ENCODE measurements at regions not wholly inside any gene's neighbourhood (a gene's known extent, or its start where the extent isn't known, plus 50 kb on each side); places are given as distances from the start of the nearest gene placed in this dataset.

DNA sequence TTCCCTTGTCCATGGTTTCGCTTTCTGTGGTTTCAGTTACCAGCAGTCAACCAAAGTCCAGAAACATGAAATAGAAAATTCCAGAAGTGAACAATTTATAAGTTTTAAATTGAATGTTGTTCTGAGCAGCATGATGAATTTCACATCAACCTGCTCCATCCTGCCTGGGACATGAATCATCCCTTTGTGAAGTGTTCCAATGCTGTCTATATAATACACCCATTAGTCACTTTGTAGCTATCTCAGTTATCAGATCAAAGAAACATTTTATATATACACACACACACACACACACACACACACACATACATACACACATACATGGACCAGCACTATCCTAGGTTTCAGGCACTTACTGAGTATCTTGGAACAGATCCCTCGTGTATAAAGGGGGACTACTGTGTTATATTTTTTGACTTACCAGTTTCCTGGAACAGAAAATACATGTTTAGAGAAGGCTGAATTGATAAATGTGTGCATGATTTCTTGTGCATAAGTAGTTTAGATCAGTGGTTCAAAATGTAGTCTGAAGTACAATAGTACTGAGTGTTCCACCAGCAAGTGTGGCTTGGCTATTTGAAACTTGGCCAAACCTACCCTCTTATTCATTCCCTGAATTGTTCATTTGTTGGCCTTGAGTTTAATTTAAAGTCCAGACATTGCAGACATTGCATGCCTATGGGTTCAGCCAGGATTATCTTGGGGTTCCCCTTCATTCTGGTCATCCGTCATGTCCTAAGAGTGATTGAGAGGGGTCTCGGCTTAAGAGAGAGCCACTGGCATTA lies 510.0 kb downstream of the GADD45G start:
- Histone ChIP-seq H3K9me3 (replicated peaks; ENCODE audit: insufficient read depth, low read length) (no peaks in the 10 kb centered on the region), H3K4me3 (ENCODE audit: low read length) (no peak overlapping the region), H3K27me3 (replicated peaks; ENCODE audit: insufficient read depth, low read length) (no peaks in the 10 kb centered on the region), H3K4me1 (ENCODE audit: low read length) (no peaks in the 10 kb centered on the region), H3F3A (ENCODE audit: insufficient read depth, low read length) (no peaks in the 10 kb centered on the region), H2AFZ (ENCODE audit: low read length) (no peak overlapping the region), H3K36me3 (replicated peaks; ENCODE audit: insufficient read depth, low read length) (no peaks in the 10 kb centered on the region), H3K9ac (ENCODE audit: low read length) (no peak overlapping the region), H3K9me2 (replicated peaks; ENCODE audit: insufficient read depth, low read length) (no peaks in the 10 kb centered on the region), H3K27ac (ENCODE audit: low read length) (no peak overlapping the region), H4K20me1 (ENCODE audit: insufficient read depth, low read length) (no peaks in the 10 kb centered on the region), H3K4me2 (ENCODE audit: low read depth, low read length) (no peak overlapping the region), H3K79me2 (ENCODE audit: low read length) (no peaks in the 10 kb centered on the region)
- DNase-seq, result no peak
- TF ChIP-seq, protein P1, sequence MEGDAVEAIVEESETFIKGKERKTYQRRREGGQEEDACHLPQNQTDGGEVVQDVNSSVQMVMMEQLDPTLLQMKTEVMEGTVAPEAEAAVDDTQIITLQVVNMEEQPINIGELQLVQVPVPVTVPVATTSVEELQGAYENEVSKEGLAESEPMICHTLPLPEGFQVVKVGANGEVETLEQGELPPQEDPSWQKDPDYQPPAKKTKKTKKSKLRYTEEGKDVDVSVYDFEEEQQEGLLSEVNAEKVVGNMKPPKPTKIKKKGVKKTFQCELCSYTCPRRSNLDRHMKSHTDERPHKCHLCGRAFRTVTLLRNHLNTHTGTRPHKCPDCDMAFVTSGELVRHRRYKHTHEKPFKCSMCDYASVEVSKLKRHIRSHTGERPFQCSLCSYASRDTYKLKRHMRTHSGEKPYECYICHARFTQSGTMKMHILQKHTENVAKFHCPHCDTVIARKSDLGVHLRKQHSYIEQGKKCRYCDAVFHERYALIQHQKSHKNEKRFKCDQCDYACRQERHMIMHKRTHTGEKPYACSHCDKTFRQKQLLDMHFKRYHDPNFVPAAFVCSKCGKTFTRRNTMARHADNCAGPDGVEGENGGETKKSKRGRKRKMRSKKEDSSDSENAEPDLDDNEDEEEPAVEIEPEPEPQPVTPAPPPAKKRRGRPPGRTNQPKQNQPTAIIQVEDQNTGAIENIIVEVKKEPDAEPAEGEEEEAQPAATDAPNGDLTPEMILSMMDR (IDR thresholded peaks at IDR 0.05; ENCODE audit: low read length), result no peak
- TF ChIP-seq EZH2 (optimal IDR thresholded peaks at IDR 0.05; ENCODE audit: low read depth, low read length), result no peak
- no peak for TF ChIP-seq EZH2phosphoT487 (IDR thresholded peaks at IDR 0.05; ENCODE audit: low read length)

DNA sequence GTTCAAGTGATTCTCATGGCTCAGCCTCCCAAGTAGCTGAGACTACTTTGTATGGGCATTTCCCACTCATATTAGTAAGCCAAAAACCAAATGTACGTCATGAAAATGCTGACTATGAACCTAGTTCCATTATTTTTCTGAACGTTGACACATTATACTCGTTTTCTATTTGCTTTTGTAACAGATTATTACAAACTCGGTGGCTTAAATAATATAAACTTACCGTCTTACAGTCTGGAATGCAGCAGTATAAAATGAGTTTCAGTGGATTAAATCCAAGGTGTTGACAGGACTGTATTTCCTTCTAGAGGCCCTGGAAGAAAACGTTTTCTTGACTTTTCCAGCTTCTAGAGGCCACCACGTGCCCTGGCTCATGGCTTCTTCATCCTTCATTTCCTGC lies 517.0 kb downstream of the GADD45G start:
- Histone ChIP-seq H3K27ac (ENCODE audit: low read length) (no peak overlapping the region), H3K9me3 (replicated peaks; ENCODE audit: insufficient read depth, low read length) (no peaks in the 10 kb centered on the region), H3K9ac (ENCODE audit: low read length) (no peak overlapping the region), H3K9me2 (replicated peaks; ENCODE audit: insufficient read depth, low read length) (no peaks in the 10 kb centered on the region), H3K27me3 (replicated peaks; ENCODE audit: insufficient read depth, low read length) (no peaks in the 10 kb centered on the region), H3K4me2 (ENCODE audit: low read depth, low read length) (no peak overlapping the region), H4K20me1 (ENCODE audit: insufficient read depth, low read length) (no peaks in the 10 kb centered on the region), H3F3A (ENCODE audit: insufficient read depth, low read length) (no peaks in the 10 kb centered on the region), H3K36me3 (replicated peaks; ENCODE audit: insufficient read depth, low read length) (no peaks in the 10 kb centered on the region), H2AFZ (ENCODE audit: low read length) (no peak overlapping the region), H3K4me1 (ENCODE audit: low read length) (no peaks in the 10 kb centered on the region), H3K79me2 (ENCODE audit: low read length) (no peaks in the 10 kb centered on the region), H3K4me3 (ENCODE audit: low read length) (no peak overlapping the region)
- no peak for DNase-seq
- TF ChIP-seq, protein P1 (IDR thresholded peaks at IDR 0.05; ENCODE audit: low read length), result no peak
- TF ChIP-seq EZH2phosphoT487 (IDR thresholded peaks at IDR 0.05; ENCODE audit: low read length) (no peak), EZH2 (optimal IDR thresholded peaks at IDR 0.05; ENCODE audit: low read depth, low read length) (no peak)

DNA sequence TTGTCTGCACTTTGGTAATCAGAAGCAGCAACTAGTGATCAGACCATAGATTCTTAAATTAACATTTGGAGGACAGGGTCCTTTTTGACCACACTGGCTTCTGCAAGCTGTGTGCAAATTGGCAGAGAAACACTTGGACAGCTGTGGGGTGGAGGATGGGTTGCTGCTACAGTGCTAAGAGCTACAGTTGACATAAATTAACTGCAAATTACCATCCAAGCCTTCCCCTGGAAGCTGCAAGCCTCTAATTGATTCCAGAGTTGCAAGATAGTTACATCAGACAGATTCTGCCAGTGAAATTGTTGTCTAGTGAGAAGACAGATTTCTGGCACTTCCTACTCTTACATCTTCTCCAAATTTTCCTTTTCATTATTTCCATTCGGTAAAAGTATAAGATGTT lies 517.7 kb downstream of the DIRAS2 start:
- no peak overlapping the region for H3K27ac ChIP-seq (ENCODE audit: low read length)
- DNase-seq, result no peak
- no peak overlapping the region for H2AFZ ChIP-seq (ENCODE audit: low read length)

More for the DNA sequence above, 517.7 kb downstream of the DIRAS2 start:
- Histone ChIP-seq H3K36me3 (replicated peaks; ENCODE audit: insufficient read depth, low read length) (no peaks in the 10 kb centered on the region), H3F3A (ENCODE audit: insufficient read depth, low read length) (no peaks in the 10 kb centered on the region), H3K4me3 (ENCODE audit: low read length) (no peak overlapping the region), H3K27me3 (replicated peaks; ENCODE audit: insufficient read depth, low read length) (no peaks in the 10 kb centered on the region), H3K9me2 (replicated peaks; ENCODE audit: insufficient read depth, low read length) (no peaks in the 10 kb centered on the region), H3K4me1 (ENCODE audit: low read length) (no peaks in the 10 kb centered on the region), H4K20me1 (ENCODE audit: insufficient read depth, low read length) (no peaks in the 10 kb centered on the region), H3K79me2 (ENCODE audit: low read length) (no peaks in the 10 kb centered on the region), H3K9me3 (replicated peaks; ENCODE audit: insufficient read depth, low read length) (no peaks in the 10 kb centered on the region), H3K4me2 (ENCODE audit: low read depth, low read length) (no peak overlapping the region), H3K9ac (ENCODE audit: low read length) (no peak overlapping the region)
- TF ChIP-seq EZH2phosphoT487 (IDR thresholded peaks at IDR 0.05; ENCODE audit: low read length), result no peak
- TF ChIP-seq, protein P1 (IDR thresholded peaks at IDR 0.05; ENCODE audit: low read length), result no peak
- TF ChIP-seq EZH2 (optimal IDR thresholded peaks at IDR 0.05; ENCODE audit: low read depth, low read length), result no peak
